Hepatic stellate cell (primary cell): ENCODE measurements at regions not wholly inside any gene's neighbourhood (a gene's known extent, or its start where the extent isn't known, plus 50 kb on each side); places are given as distances from the start of the nearest gene placed in this dataset.

Experiments
- DNase-seq: peaks from one replicate; pipeline ENCODE4 v3.0.0; 2011; ENCODE audit warnings: low spot score

DNA sequence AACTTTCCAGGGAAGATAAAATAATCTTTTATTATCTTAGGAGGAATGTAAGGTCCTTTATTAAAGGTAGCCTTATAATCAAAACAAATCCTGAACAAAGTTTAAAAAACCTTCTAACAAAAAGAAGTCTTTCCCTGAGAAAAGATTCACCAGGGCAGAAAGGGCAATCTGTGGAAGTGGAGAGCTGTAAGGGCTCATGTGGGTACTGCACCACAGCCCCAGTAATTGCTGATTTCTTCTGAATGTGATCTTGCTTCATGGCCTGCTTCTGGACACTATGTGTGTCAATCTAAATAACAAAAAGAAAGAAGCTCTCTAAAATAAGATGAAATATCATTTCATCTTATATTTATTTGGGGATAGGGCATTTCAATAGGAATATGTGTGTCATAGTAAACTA is 1501.6 kb downstream of the OTOL1 start:
- DNase-seq, result no peak

DNA sequence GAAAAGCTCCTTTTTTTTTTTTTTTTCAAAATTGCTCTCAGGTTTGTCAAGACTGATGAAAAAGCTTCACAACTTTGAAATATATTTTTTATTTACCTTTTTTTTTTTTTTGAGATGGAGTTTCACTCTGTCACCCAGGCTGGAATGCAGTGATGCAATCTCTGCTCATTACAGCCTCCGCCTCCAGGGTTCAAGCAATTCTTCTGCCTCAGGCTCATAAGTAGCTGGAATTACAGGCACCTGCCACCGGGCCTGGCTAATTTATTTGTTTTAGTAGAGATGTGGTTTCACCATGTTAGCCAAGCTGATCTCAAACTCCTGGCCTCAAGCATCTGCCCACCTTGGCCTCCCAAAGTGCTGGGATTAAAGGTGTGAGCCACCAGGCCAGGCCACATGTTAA is 1515.0 kb downstream of the OTOL1 start:
- DNase-seq, result no peak

DNA sequence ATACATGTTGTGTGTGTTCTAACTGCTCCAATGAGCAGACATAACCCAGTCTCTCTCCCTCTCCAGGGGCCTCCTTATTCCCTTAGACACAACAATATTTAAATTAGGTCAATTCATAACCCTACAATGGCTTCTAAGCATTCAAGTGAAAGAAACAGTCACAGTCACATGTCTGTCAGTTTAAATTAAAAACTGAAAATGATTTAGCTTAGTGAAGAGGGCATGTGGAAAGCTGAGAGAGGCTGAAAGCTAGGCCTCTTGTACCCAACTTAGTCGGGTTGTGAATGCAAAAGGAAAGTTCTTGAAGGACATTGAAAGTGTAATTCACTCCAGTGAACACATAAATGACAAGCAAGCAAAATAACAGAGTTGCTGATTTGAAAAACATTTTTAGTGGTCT is 1519.6 kb downstream of the OTOL1 start:
- DNase-seq, result no peak

DNA sequence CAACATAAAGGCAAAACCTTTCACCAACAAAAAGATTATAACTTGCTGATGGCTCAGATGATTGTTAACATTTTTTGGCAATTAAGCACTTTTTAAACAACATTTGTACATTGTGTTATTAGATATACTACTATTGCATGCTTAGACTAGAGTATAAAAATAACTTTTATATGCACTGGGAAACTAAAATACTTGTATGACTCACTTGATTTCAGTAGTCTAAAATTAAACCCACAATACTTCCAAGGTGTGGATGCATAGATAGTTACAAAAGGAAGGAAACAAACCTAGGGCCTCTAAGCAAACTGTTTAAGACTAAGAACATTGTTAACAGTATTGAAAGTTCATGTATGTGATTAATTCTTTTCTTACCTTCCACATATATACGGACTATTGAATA is 1521.5 kb downstream of the OTOL1 start:
- no peak for DNase-seq

DNA sequence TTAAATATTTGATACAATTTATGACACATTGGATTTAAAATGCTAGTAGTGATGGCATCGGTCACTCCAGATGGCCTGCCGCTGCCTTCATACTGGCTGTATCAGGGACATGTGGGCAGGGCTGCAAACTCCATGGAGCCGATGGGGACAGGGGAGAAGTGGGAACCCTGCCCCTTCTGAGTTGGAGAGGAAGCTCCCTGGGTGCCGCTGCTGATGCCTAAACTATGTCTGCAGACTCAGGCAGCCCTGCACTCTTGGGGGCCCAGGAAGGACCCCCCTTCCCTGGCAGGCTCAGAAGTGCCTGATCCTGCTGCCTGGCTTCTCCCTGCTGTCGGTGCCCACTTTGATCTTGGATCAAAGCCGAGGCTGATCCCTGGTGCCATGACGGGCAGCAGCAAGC is 1522.1 kb downstream of the OTOL1 start:
- DNase-seq, result no peak

DNA sequence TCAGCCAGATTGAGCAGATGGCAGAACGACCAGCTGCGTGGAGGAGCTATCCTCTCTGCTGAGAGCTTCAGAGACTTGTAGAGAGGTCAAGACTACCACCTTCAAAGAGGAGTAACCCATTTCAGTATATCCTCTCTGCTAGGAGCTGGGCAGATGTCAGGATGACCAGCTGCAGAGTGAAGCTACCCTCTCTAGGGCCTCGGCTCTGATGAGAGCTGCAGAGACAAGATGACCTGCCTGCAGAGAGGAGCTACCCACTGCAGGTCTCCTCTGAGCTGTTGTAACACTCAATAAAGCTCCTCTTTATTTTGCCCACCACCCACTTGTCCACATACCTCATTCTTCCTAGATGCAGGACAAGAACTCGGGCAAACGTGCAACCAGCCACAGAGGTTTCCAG is 1522.7 kb downstream of the OTOL1 start:
- no peak for DNase-seq

DNA sequence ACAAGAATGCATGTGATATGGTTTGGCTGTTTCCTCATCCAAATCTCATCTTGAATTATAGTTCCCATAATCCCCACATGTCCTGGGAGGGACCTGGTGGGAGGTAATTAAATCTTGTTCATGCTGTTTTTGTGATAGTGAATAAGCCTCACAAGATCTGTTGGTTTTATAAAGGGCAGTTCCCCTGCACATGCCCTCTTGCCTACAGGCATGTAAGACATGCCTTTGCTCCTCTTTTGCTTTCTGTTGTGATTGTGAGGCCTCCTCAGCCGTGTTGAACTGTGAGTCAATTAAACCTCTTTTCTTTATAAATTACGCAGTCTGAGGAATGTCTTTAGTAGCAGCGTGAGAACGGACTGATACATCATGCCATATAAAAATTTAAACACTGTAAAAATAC is 1537.0 kb downstream of the OTOL1 start:
- no peak for DNase-seq

DNA sequence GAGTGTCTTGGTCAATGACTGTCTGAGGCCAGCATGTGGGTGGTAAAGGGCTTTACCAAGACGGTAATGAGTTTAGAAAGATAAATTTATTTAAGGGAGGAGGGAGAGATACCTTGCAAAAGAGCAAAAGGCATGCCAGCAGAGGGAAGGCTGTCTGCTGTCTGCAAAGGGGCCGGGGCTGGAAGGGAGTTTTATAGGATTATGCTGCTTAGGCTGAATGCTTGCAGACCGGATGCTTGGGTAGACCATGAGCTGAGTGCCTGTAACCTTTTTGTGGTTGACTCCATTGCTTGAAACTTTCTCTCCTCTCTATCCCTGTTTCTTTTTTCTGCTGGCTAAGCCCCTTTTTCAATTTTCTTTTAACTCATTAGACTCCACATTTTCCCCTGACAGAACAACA is 1543.0 kb downstream of the OTOL1 start:
- no peak for DNase-seq

DNA sequence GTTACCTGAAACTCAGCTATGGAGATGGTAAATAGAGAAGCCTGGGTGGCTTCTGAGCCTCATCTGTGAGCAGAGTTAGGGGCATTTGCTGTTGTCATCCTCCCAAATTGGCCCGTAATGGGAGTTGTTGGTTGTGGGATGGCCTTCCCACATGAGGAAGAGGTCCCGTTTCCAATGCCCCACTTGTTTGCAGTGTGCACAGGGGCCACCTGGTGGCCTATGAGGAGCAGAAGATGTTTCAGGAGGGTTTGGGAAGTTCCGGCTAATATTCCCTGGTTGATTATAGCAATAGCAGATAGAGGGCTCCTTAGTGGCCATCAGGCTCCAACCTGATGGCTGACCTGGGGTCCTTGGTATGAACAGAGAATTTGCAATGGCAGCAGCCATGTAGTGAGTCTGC is 1546.5 kb downstream of the OTOL1 start:
- no peak for DNase-seq

DNA sequence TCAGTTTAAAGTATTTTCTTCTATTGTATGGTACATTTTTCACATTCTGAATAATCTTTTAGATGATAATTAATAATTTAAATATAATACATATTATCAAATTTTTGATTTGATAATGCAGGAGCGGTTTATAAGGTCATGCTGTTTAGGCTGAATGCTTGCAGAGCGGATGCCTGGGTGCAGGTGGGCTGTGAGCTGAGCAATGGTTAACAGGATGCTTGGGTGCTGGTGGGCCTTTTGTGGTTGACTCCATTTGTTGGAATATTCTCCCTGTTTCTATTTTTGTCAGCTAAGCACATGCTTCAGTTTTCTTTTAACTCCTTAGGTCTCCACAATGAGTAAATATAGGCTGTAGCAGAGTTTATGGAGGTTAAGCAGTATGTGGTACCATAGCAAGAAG is 1549.3 kb downstream of the OTOL1 start:
- no peak for DNase-seq

DNA sequence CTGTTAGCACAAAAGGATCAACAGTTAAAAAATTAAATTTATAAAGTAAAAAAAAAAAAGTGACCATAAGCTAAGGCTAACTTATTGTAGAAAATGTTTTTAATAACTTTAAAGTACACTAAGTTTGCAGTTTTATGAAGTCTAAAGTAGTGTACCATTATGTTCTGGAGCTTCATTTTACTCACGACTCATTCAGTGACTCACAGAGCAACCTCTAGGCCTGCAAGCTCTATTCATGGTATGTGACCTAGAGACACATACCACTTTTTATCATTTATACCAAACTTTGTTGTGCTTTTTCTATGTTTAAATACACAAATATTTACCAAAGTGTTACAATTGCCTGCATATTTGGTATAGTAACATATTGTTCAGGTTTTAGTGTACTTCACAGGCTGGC is 1552.3 kb downstream of the OTOL1 start:
- DNase-seq, result no peak

DNA sequence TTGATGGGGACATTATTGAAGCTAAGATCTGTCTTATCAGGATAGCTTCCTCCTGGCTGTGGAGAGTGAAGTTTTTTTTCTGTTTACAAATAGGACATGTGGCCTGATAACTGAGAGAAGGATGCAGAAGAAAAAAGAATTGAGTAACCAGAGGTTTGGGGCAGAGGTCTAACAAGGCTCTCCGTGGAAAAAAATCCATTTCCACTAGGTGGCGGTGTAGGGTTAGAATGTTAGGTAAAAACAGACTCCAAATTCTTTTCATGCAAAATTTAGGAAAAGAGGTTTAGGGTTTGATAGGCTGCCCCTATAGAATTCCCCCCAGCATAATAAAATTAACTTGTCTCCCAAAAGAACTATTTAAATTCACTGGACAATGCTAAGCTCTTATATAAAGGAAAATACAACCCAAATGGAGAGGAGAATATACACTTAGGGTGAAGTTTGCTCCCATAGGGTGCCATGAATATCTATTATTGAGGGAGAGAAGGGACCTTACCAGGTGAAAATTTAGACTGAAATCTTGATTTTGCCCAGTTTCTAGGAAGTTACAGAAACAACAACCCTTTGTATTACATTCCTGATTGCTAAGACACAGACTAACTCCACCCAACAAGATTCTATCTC is 1560.4 kb downstream of the OTOL1 start:
- DNase-seq, result peak; percentile 21

DNA sequence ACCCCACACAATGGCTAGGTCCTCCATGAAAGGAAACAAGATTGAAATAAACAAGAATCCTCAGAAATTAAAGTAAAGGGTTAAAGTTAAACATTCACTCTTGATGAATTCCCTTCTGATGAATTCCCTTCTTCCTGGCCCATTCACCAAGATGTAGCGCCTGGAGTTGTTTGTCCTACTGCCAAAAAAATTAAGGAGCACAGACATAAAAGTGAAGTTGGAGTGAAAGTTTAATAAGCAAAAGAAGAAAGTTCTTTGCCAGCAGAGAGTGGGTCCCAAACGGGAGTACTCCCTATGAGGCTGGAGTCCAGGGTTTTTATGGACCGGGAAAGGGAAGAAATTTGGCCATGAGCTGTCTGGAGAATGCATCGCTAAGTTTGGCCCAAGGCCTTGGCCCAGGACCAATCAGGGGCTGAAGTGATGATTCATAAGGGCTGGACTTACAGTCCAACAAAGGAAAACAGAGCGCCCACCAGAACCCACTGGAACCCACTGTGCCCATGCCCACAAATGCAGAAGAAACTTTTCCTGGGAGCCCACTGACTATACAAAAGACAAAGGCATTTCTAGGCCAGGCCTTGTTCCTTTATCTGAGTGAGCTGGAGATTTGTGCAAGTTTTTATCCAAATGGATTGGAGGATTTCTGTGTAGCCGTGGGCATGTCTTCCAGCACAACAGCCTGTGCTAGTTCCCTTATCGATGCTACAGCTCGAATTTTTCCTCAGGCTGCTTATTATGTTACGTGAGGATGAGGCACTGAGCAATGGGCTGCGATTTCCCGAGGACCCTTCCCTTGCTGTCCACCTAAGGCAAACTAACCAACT is 1561.6 kb downstream of the OTOL1 start:
- no peak for DNase-seq

DNA sequence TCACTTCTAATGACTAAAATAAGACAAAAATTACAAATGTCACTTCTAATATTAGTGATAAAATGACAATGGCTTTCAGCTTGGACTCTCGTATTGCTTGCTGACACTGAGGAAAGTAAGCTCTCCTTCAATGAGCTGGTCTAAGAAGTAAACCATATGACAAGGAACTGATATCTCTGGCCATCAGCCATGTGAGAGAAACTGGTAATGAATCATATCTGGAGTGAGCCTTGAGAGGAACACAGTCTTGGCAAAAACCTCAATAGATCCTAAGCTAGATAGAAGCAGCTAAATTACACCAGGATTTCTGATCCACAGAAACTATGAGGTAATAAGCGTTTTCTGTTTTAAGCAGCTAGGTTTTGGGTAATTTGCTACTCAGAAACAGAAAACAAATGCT is 1575.1 kb downstream of the OTOL1 start:
- DNase-seq, result no peak
